GM12892 (cell line): ENCODE measurements at regions not wholly inside any gene's neighbourhood (a gene's known extent, or its start where the extent isn't known, plus 50 kb on each side); places are given as distances from the start of the nearest gene placed in this dataset.

Experiments
- DNase-seq: peaks from one replicate; pipeline ENCODE4 v3.0.0; 2011; ENCODE audit not compliant: insufficient read length
- FAIRE-seq: peaks from 2 replicates; lab custom pipeline; 2011; peaks lifted over from hg19 to GRCh38; lab: Jason Lieb, UNC
- POLR2A ChIP-seq: IDR thresholded peaks from 2 replicates; pipeline ENCODE4 v1.6.1; 2011; ENCODE audit warnings: low read depth, low read length, control low read depth
- POLR2AphosphoS5 ChIP-seq: IDR thresholded peaks from 2 replicates; pipeline ENCODE4 v1.6.1; 2011; ENCODE audit warnings: low read depth, low read length, control low read depth
- TAF1 ChIP-seq: IDR thresholded peaks from 2 replicates; pipeline ENCODE4 v1.6.1; 2011; ENCODE audit warnings: low read depth, mild to moderate bottlenecking, control low read depth, low read length, borderline replicate concordance

DNA sequence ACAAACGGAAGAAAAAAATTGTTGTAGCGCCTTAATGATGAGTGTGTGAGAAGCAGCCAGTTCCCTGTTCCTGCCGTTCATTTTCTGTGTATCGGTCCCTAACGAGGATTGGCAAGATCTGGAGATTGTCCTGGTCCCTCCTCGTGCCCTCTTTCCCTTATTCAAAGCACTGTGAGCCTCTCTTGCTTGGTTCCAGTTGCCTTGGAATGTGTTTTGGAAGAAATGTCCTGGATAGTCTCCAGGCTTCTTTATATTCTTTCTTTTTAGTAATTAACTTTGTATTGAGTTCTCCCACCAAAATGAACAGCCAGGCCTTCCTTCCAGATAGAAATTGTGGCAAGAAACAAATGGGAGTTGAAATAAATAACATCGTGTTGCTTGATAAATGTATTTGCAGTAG lies 348.3 kb downstream of the CDH26 start:
- TF ChIP-seq POLR2A, result no peak
- no peak for TF ChIP-seq TAF1
- TF ChIP-seq POLR2AphosphoS5, result no peak
- FAIRE-seq (no peak), DNase-seq (no peak)

DNA sequence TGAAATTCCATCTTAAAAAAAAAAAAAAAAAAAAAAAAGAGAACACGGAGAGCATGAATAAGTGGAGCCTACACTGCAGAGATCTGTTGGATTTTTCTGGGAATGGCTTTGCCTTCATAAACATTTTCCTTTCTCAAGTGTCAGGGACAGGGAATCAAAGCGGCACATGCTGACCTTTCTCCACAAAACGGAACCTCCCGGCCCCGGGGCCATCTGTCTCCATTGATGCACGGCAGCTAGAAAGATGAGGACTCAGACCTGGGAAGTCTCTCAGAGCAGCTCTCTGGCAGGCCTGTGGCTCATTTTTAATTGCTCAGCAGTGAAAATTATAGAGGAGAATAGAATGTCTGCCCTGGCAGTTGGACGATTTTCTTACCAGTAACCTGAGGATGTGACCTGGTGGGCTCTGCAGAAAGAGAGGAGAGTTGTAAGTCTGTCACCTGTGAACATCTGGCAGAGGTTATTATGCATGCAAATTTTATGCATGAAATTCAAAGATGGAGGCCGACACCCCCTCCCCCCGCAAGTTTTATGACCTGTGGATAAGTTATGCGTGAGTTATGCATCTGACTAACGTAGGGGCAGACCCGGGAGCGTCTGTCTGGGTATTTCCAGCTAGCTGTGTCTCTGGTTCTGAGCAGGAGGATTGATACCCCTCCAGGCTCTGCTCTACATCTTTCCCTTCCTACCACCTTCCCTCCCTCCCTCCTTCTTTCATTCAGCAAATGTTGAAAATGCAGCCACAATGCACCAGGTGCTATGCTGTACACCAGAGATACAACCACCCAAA lies 352.5 kb downstream of the CDH26 start:
- DNase-seq (no peak), FAIRE-seq (no peak)
- no peak for TF ChIP-seq TAF1
- no peak for TF ChIP-seq POLR2A
- TF ChIP-seq POLR2AphosphoS5, result no peak

DNA sequence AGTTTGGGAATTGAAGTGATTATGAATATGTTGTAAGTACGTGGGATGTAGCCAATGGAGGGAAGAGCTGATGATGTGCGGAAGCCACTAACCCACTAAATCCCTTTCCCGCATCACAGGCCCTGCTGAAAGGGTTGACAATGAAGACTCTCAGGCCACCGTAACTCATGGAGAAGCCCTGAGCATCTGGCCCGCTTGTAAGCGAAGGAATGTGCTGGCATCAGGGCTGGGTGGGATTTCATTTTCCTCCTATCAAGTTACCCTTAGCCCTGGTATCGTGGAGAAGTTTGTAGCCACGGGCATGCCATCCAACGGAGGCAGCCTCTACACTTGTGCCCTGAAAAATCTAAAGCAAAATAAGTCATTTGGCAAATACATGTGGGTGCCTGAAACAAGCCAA lies 355.0 kb downstream of the CDH26 start:
- TF ChIP-seq POLR2A (no peak), TAF1 (no peak), POLR2AphosphoS5 (no peak)
- FAIRE-seq (no peak), DNase-seq (no peak)

DNA sequence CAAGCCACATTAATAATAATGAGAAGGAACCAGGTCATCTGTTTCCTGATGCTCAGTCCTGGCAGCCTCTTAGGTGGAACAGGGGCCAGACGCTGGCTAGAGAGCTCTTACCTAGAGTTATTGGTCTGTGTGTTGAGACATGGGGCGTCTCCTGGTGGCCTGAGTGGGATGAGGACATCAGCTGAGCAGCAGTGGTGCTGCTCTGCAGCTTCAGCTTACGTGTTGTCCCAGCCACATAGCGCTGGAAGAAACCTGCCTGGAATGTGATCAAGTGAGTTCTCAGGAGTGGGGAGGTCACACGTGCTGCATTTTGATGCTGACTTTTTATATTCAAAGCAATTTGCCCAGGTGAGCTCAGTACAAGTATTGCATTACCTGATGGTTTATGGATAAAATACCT lies 355.4 kb downstream of the CDH26 start:
- no peak for DNase-seq
- no peak for TF ChIP-seq POLR2AphosphoS5
- no peak for TF ChIP-seq TAF1
- TF ChIP-seq POLR2A, result no peak
- FAIRE-seq, result no peak

DNA sequence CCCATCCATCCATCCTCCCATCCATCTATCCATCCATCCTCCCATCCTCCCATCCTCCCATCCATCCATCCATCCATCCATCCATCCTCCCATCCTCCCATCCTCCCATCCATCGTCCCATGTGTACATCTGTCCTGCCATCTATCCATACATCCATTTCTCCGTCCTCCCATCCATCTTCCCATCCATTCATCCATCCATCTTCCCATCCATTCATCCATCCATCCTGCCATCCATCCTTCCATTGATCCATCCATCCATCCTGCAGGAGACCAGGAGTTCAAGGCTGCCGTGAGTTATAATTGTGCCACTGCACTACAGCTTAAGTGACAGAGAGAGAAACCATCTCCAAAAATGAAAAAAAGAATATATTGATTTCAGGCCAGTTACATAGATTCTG lies 356.5 kb downstream of the CDH26 start:
- FAIRE-seq (no peak), DNase-seq (no peak)
- TF ChIP-seq TAF1 (no peak), POLR2AphosphoS5 (no peak), POLR2A (no peak)

DNA sequence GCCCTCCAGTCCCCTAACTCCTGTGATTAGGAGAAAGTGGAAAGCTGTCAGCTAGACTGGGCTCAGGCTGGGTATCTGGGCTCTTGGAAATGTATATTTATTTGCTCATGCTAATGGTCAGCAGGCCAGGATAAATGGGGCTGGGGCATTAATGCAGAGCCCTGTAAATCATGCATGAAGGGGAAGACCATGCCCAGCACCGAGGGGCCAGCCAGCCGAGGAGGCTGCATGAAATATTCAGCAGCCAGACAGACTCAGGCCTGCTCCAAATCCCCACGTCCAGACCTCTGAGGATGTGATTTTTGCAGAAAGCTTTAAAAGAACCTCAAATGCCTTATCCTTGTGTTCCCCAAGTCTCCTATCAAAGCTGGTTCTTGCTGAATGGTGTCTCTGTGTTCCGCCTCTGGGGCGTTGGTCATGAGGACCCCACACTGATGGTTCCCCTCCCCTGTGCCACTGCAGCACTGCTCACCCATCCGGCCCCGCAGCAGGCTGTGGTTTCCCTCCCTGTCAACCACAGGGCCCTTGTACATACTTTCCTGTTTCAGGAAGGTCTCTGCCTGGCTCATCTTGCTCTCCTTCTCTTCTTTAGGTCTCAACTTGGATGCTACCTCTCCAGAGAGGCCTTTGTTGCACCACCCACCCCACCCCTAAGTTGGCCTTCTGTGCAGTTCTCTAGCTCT lies 358.4 kb downstream of the CDH26 start:
- TF ChIP-seq POLR2A (no peak), POLR2AphosphoS5 (no peak), TAF1 (no peak)

DNA sequence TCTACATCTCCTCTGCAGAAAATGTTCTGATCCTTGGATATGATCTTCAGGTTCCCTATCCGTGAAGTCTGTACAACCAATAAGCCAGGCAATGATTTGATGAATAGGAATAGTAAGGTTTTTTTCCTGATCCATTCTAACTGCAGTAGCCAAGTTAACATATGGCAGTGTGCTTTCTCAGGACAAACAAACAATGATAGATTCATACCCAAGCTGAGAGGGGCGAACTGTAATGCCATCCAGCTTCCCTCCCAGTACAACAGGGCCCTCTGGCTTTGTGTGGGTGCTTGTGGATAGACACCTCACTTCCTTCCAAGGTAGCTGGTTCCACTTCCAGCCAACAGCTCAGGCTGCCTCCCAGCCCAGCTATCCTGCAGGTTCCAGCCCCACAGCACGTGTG lies 359.2 kb downstream of the CDH26 start:
- TF ChIP-seq POLR2A (no peak), POLR2AphosphoS5 (no peak), TAF1 (no peak)
- FAIRE-seq, result no peak
- no peak for DNase-seq

More for the DNA sequence above, 358.4 kb downstream of the CDH26 start:
- FAIRE-seq, result no peak
- no peak for DNase-seq

DNA sequence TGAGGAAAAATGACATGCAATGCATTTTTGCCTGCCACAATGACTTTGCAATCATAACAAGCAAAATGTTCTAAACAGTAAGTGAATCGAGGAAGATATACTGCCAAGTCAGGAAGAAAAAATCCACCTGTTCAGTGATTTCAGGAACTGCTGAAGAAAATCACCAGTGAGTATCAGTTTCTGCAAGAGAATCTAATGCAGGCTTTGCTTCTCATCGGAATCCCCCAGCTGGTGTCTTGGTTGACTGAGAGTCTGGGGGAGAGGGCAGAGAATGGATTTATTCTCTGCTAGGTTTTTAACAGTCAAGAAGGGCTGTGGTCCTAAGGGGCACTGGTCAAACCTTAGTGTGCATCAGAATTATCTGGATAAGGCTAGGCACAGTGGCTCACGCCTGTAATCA lies 363.4 kb downstream of the CDH26 start:
- FAIRE-seq (no peak), DNase-seq (no peak)
- TF ChIP-seq POLR2A, result no peak
- no peak for TF ChIP-seq POLR2AphosphoS5

DNA sequence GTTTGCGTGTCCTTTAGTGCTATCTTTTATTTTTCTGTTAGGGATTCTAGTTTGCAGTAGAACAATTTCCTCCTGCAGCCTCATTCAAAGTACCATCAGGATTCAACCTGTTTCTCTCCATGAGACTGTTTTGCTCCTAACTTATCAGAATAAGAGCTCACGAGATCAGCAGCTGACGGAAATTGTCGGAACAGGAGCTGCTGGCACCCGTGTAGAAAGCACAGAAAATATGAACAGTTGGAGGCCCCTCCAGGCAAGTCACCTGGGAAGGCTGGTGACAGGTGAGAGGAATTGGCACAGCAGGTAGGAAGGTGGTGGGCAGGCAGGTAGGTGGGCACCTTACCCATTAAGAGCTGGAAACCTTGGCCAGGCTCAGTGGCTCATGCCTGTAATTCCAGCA lies 368.6 kb downstream of the CDH26 start:
- no peak for TF ChIP-seq POLR2A
- no peak for TF ChIP-seq TAF1
- TF ChIP-seq POLR2AphosphoS5, result no peak
- no peak for DNase-seq
- no peak for FAIRE-seq

DNA sequence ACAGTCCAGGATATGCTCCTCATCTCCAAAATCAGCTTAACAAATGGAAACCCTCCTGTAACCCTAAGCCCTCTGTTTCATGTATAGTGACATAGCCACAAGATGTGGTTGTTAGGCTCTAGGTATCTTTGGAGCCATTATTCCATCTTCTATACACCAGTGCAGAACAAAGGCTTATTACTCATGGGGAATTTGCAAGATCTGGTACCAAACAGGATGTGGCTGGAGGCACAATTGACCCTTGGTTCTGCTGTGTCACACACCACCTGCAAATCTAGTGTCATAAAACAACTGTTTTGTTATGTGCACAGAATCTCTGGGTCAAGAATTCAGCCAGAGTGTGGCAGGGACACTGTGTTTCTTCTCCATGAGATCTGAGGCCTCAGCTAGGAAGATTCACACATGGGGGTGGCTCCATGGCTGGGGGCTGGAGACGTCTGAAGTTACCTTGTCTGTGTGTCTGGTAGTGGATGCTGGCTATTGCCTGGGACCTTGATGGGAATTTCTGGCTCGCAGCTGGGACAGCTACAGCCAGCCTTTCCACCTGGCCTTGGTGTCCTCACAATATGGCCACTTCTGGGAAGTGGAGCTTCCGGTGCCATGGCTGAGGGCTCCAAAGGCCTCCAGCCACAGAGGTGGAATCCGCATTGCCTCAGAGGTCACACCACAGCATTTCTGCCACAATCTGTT lies 369.9 kb downstream of the CDH26 start:
- no peak for DNase-seq
- FAIRE-seq, result no peak
- TF ChIP-seq POLR2AphosphoS5 (no peak), POLR2A (no peak), TAF1 (no peak)

DNA sequence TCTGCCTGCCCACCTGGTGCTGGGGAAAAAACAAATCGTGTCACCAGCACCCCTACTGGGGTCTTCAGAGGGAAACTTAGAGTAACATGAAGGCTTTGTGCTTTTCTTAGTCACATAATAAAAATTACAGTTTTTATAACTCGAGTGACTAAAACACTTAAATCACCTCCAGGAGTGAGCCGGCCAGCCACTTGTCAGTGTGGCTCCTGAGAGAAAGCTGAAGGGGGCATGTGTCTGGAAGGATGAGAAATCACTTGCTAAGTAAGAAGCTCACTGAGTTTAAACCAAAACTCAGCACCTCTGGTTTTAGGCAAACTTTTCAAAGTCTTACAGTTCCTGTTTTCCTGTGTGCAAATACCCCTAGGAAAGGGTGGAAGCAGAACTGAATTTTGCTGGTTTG lies 372.2 kb downstream of the CDH26 start:
- TF ChIP-seq TAF1, result no peak
- no peak for TF ChIP-seq POLR2AphosphoS5
- no peak for TF ChIP-seq POLR2A
- FAIRE-seq (no peak), DNase-seq (no peak)
